ENCODE measurements at regions not wholly inside any gene's neighbourhood (a gene's known extent, or its start where the extent isn't known, plus 50 kb on each side); places are given as distances from the start of the nearest gene placed in this dataset.

DNA sequence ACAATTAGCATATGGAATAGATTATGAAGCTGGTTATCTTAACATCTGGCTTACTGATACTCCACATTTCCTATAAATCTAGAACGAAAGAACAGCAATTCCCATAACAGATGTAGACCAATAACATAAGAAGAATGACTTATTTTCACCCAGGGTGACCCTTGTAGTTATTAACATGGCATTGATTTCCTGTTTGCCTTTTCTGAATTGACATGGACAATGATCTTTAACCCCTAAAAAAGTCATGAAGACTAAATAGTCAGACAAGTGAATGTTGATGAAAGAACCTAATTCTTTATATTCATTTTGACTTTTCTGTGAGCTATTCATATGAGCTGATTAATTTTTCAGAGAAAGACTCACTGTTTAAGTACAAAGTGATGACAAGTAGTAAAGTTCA is 175.3 kb upstream of the CD180 start:
- no peak for TF ChIP-seq CTCF (IDR thresholded peaks at IDR 0.05)
- TF ChIP-seq POLR2AphosphoS5 (IDR thresholded peaks at IDR 0.05) = no peak
- TF ChIP-seq EP300 (IDR thresholded peaks at IDR 0.05) = no peak
- no peak for TF ChIP-seq POLR2A (IDR thresholded peaks at IDR 0.05)

All from stomach (tissue), 4 donors.